Heart left ventricle (tissue), 16 donors: ENCODE measurements at regions not wholly inside any gene's neighbourhood (a gene's known extent, or its start where the extent isn't known, plus 50 kb on each side); places are given as distances from the start of the nearest gene placed in this dataset.

Experiments
- ATAC-seq, 4 donors: fragments of 200-7000 bp; cut with Tn5 transposase; one replicate each; pipeline ENCODE4 v1.9.1; 2020 to 2022; ENCODE audit warnings: moderate library complexity in 4 of 4, mild to moderate bottlenecking in 3 of 4, moderate number of reproducible peaks in 1 of 4
- DNase-seq, 5 donors: peaks; one replicate each; pipeline ENCODE4 v3.0.0-alpha.2; 2020
- H3K27ac ChIP-seq, 12 donors: fragments of 200-600 bp; sonication (generic) in 4 of 12; one replicate each; pipeline versions ENCODE4 v1.5.0 to v1.8.0; 2016 to 2022; ENCODE audit warnings: mild to moderate bottlenecking in 2 of 12
- H3K27me3 ChIP-seq, 9 donors: fragments of 200-600 bp; sonication (generic) in 2 of 9; one replicate each; pipeline versions ENCODE4 v1.5.1 to v1.8.0; 2016 to 2022; ENCODE audit warnings: mild to moderate bottlenecking in 3 of 9
- H3K36me3 ChIP-seq, 9 donors: fragments of 200-600 bp; sonication (generic) in 2 of 9; one replicate each; pipeline versions ENCODE4 v1.5.0 to v1.8.0; 2018 to 2022; ENCODE audit warnings: mild to moderate bottlenecking in 2 of 9
- H3K4me1 ChIP-seq, 12 donors: fragments of 200-600 bp; sonication (generic) in 4 of 12; one replicate each; pipeline versions ENCODE4 v1.5.0 to v1.8.0; 2016 to 2022; ENCODE audit warnings: mild to moderate bottlenecking in 3 of 12
- H3K4me3 ChIP-seq, 12 donors: fragments of 200-600 bp; sonication (generic) in 4 of 12; one replicate each; pipeline versions ENCODE4 v1.5.0 to v1.8.0; 2017 to 2022; ENCODE audit warnings: mild to moderate bottlenecking in 9 of 12, moderate library complexity in 4 of 12
- H3K9me3 ChIP-seq, 12 donors: fragments of 200-600 bp; sonication (generic) in 4 of 12; one replicate each; pipeline versions ENCODE4 v1.5.0 to v1.8.0; 2016 to 2022; ENCODE audit warnings: mild to moderate bottlenecking in 1 of 12
- POLR2A ChIP-seq, 2 donors: fragments of 450-650 bp; IDR thresholded peaks; one replicate each; pipeline ENCODE4 v1.6.1; 2017; ENCODE audit warnings: antibody characterized with exemption in 2 of 2, mild to moderate bottlenecking in 2 of 2, moderate library complexity in 2 of 2
- WGBS, 4 donors: extraction: QIAGEN DNeasy Blood & Tissue Kit in 2 of 4; methylation state at CpG; one replicate each; pipeline versions ENCODE4 v1.1.5 to v1.1.7; 2013 to 2018; 5-methylcytosine and 5-hydroxymethylcytosine counted together
- intact Hi-C, 10 donors: fragments of 100-400 bp; cut with DNase I; formaldehyde crosslinking; loops; one replicate each; pipeline versions ENCODE4 v1.11.1 to v1.14.2; 2022
- TF ChIP-seq, protein P1 (sequence below), 12 donors: fragments of 200-600 bp; sonication (generic) in 4 of 12; IDR thresholded peaks; one replicate each; pipeline versions ENCODE4 v1.5.0 to v1.8.0; 2018 to 2022; ENCODE audit warnings: antibody characterized with exemption in 12 of 12, mild to moderate bottlenecking in 5 of 12
- donor health status: ischemic (EF 13 %, LVEDD 7.1; RV severe dilation, severe dysfunction).
- donor health status: healthy with polysubstance abuse.
- donor health status: DM: no; HTN: yes; CAD: no.
- donor health status: DM: no; HTN: no; CAD: no.
- donor health status: ischemic (EF 25% LVEDD 6.9; RV normal size, moderate dysfunction).
- donor health status: ischemic (EF 25% LVEDD 5.7; RV mildly dilated, moderate dysfunction).
- donor health status: healthy.
- donor health status: DM: yes; HTN: yes; CAD: no.
- donor health status: ischemic (EF 35%, LVEDD 5.7; RV mildly dilated, moderate dysfunction).
- donor health status: nonischemic (EF 11% LVEDD 7.7; RV severe dilation, severe dysfunction).
- donor health status: DM: yes; HTN: yes; CAD: no.
- donor health status: PGD.
- donor health status: ischemic (EF 29% LVEDD 5.4; RV normal size, mild dysfunction).
- donor health status: nonischemic (EF 23%, LVEDD 6.1; RV moderate dilation, normal function).

GRCh38 chr1:38766125-38766524 is 93.4 kb downstream of the RRAGC start:
- Histone ChIP-seq H3K4me1 (no peaks in the 10 kb centered on the region), H3K4me3 (no peak overlapping the region), H3K27me3 (peaks cover 0 to 31% (median 0%) of the 10 kb centered on the region in 9 donors), H3K9me3 (no peaks in the 10 kb centered on the region), H3K27ac (no peak overlapping the region), H3K36me3 (no peaks in the 10 kb centered on the region)
- WGBS, 4 donors = 78 to 92% (median 83%) methylated on average over 7 of the region's 7 CpGs
- TF ChIP-seq POLR2A (IDR thresholded peaks at IDR 0.05) = no peak
- TF ChIP-seq, protein P1, sequence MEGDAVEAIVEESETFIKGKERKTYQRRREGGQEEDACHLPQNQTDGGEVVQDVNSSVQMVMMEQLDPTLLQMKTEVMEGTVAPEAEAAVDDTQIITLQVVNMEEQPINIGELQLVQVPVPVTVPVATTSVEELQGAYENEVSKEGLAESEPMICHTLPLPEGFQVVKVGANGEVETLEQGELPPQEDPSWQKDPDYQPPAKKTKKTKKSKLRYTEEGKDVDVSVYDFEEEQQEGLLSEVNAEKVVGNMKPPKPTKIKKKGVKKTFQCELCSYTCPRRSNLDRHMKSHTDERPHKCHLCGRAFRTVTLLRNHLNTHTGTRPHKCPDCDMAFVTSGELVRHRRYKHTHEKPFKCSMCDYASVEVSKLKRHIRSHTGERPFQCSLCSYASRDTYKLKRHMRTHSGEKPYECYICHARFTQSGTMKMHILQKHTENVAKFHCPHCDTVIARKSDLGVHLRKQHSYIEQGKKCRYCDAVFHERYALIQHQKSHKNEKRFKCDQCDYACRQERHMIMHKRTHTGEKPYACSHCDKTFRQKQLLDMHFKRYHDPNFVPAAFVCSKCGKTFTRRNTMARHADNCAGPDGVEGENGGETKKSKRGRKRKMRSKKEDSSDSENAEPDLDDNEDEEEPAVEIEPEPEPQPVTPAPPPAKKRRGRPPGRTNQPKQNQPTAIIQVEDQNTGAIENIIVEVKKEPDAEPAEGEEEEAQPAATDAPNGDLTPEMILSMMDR (IDR thresholded peaks at IDR 0.05) = no peak
- intact Hi-C loops = no loop called here
- no peak for DNase-seq
- no peak for ATAC-seq

GRCh38 chr1:38763121-38763520 is 96.5 kb downstream of the RRAGC start:
- Histone ChIP-seq H3K9me3 (no peaks in the 10 kb centered on the region), H3K36me3 (no peaks in the 10 kb centered on the region), H3K27me3 (peaks cover 0 to 31% (median 0%) of the 10 kb centered on the region in 9 donors), H3K4me1 (no peaks in the 10 kb centered on the region), H3K4me3 (no peak overlapping the region), H3K27ac (no peak overlapping the region)
- no peak for DNase-seq
- no peak for ATAC-seq
- TF ChIP-seq, protein P1 (IDR thresholded peaks at IDR 0.05) = no peak
- no peak for TF ChIP-seq POLR2A (IDR thresholded peaks at IDR 0.05)
- intact Hi-C loops = no loop called here
- 80 to 87% (median 83%) methylated on average over 5 to 6 of the region's 6 CpGs for WGBS, 4 donors

DNA sequence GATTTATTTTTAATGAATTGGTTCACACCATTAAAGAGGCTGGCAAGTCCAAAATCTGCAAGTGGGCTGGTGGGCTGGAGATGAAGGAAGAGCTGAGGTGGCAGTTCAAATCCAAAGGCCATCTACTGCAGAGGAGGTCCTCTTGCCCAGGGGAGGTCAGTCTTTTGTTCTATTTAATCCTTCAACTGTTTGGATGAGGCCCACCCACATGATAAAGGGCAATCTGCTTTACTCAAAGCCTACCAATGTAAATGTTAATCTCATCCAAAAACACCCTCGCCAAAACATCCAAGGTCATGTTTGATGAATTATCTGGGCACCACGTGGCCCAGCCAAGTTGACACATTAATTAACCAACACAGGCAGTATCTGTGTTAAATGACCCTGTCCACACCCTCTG is 99.0 kb downstream of the RRAGC start:
- H3K4me1 ChIP-seq = no peaks in the 10 kb centered on the region
- ATAC-seq (no peak), DNase-seq (no peak)
- 65 to 70% (median 68%) methylated on average over 2 of the region's 2 CpGs for WGBS, 4 donors
- H3K9me3 ChIP-seq = no peaks in the 10 kb centered on the region
- no peak overlapping the region for H3K27ac ChIP-seq
- intact Hi-C loops = no loop called here
- H3K4me3 ChIP-seq = no peak overlapping the region
- H3K36me3 ChIP-seq = no peaks in the 10 kb centered on the region
- TF ChIP-seq POLR2A (IDR thresholded peaks at IDR 0.05) = no peak
- TF ChIP-seq, protein P1 (IDR thresholded peaks at IDR 0.05) = no peak
- peaks cover 0 to 21% (median 0%) of the 10 kb centered on the region in 9 donors for H3K27me3 ChIP-seq

GRCh38 chr1:38758820-38759219 is 100.8 kb downstream of the RRAGC start:
- Histone ChIP-seq H3K9me3 (no peaks in the 10 kb centered on the region), H3K4me1 (no peaks in the 10 kb centered on the region), H3K27ac (no peak overlapping the region), H3K4me3 (no peak overlapping the region), H3K27me3 (peaks cover 0 to 13% (median 2%) of the 10 kb centered on the region in 9 donors), H3K36me3 (no peaks in the 10 kb centered on the region)
- TF ChIP-seq, protein P1 (IDR thresholded peaks at IDR 0.05) = no peak
- TF ChIP-seq POLR2A (IDR thresholded peaks at IDR 0.05) = no peak
- no peak for ATAC-seq
- DNase-seq = no peak
- 28 to 46% (median 39%) methylated on average over 5 of the region's 5 CpGs for WGBS, 4 donors
- intact Hi-C loops = no loop called here
